ENCODE measurements at regions not wholly inside any gene's neighbourhood (a gene's known extent, or its start where the extent isn't known, plus 50 kb on each side); places are given as distances from the start of the nearest gene placed in this dataset.

DNA sequence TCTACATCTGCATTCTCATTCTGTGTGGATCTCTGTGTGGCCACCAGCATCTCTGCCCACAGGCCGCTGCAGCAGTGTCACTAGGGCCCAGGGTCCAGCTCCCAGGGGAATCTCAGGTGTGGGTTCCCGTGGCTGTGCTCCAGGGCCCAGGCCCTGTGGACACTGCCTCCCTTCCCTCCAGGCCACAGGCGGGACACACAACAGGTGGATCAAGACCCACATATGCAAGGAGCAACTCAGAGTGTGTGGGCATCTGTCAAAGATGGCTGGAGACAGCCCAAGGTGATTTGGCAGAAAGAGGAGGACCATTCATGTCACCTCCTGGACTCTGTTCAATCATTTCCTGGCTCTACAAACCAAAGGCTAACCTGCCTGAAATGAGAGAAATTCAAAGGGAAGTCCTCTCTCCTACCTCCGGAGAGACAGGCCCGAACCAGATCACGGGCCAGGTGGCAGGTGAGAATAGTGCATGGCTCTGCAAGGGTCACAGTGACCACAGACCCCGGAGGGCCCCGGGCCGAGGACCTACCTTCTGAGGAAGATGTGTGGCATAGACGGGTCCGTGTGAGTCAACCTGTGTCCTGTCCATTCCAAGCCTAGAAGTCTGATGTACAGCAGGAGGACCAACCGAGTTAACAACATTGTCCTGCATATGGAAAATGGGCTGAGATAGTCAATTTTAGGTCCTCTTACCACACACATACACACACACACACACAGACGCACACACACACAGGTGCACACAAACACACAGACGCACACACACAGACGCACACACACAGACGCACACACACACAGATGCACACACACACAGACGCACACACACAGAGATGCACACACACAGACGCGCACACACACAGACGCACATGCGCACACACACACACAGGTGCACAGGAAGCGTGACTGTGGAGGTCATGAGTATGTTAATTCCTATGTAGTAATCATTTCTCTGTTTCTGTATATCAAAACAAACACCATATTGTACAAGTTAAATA, 1068.5 kb downstream of the BRD1 start:
- no peak for TF ChIP-seq EZH2 (IDR thresholded peaks at IDR 0.05; ENCODE audit: borderline replicate concordance, insufficient read depth, low read depth, low read length, poor library complexity, severe bottlenecking)
- TF ChIP-seq, protein P1, sequence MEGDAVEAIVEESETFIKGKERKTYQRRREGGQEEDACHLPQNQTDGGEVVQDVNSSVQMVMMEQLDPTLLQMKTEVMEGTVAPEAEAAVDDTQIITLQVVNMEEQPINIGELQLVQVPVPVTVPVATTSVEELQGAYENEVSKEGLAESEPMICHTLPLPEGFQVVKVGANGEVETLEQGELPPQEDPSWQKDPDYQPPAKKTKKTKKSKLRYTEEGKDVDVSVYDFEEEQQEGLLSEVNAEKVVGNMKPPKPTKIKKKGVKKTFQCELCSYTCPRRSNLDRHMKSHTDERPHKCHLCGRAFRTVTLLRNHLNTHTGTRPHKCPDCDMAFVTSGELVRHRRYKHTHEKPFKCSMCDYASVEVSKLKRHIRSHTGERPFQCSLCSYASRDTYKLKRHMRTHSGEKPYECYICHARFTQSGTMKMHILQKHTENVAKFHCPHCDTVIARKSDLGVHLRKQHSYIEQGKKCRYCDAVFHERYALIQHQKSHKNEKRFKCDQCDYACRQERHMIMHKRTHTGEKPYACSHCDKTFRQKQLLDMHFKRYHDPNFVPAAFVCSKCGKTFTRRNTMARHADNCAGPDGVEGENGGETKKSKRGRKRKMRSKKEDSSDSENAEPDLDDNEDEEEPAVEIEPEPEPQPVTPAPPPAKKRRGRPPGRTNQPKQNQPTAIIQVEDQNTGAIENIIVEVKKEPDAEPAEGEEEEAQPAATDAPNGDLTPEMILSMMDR (IDR thresholded peaks at IDR 0.05), result no peak
- no peak for DNase-seq
- Mint-ChIP-seq H3K4me3 (no peak overlapping the region), H3K27ac (no peak overlapping the region), H3K9me3 (ENCODE audit: insufficient read depth) (no peaks in the 10 kb centered on the region), H3K4me1 (no peaks in the 10 kb centered on the region), H3K27me3 (peaks cover 4% of the 10 kb centered on the region)
- H3K4me3 ChIP-seq (ENCODE audit: control extremely low read depth in 1 of 5, extremely low read depth in 1 of 5, insufficient read depth in 1 of 5, low read depth in 2 of 5, low read length in 4 of 5), result no peak overlapping the region
- no peak overlapping the region for H3K9ac ChIP-seq (ENCODE audit: low read length)
- intact Hi-C loops (cut with micrococcal nuclease), result no loop called here
- no peak overlapping the region for H3K4me2 ChIP-seq (replicated peaks; ENCODE audit: low read depth, low read length, poor library complexity, severe bottlenecking)
- no peaks in the 10 kb centered on the region for H3K36me3 ChIP-seq (replicated peaks in 1 of 2; ENCODE audit: control extremely low read depth in 1 of 2, control insufficient read depth in 1 of 2, extremely low read depth in 1 of 2, insufficient read depth in 2 of 2, low read length in 1 of 2)
- H3K79me2 ChIP-seq (ENCODE audit: control insufficient read depth, insufficient read depth, low read length), result no peaks in the 10 kb centered on the region
- H3K27ac ChIP-seq (ENCODE audit: low read length in 2 of 2), result no peak overlapping the region
- WGBS (ENCODE audit: insufficient coverage), result 82% methylated on average over 8 of the region's 22 CpGs
- ChIA-PET CTCF (no interaction called here), POLR2A (no interaction called here)
- no peak for ATAC-seq (ENCODE audit: low read depth)
- no peaks in the 10 kb centered on the region for H4K20me1 ChIP-seq (ENCODE audit: control insufficient read depth, insufficient read depth, low read length, poor library complexity, severe bottlenecking)
- H3K9me3 ChIP-seq (ENCODE audit: control extremely low read depth in 1 of 3, control insufficient read depth in 2 of 3, insufficient read depth in 1 of 3, low read length in 2 of 3), result peaks cover 0 to 28% (median 0%) of the 10 kb centered on the region in 3 donors
- no peak overlapping the region for H2AFZ ChIP-seq (ENCODE audit: insufficient read depth, low read depth, low read length, poor library complexity, severe bottlenecking)
- H3K4me1 ChIP-seq (ENCODE audit: control insufficient read depth in 2 of 2, insufficient read depth in 2 of 2, low read length in 2 of 2), result no peaks in the 10 kb centered on the region
- H3K27me3 ChIP-seq (replicated peaks in 1 of 4; ENCODE audit: control extremely low read depth in 1 of 4, control insufficient read depth in 3 of 4, insufficient read depth in 4 of 4, low read length in 3 of 4), result no peaks in the 10 kb centered on the region

- no peak overlapping the region for H3K27ac Mint-ChIP-seq
- intact Hi-C loops (cut with micrococcal nuclease), result no loop called here
- Histone ChIP-seq H2AFZ (ENCODE audit: insufficient read depth, low read depth, low read length, poor library complexity, severe bottlenecking) (no peak overlapping the region), H4K20me1 (ENCODE audit: control insufficient read depth, insufficient read depth, low read length, poor library complexity, severe bottlenecking) (no peaks in the 10 kb centered on the region), H3K27me3 (replicated peaks in 1 of 4; ENCODE audit: control extremely low read depth in 1 of 4, control insufficient read depth in 3 of 4, insufficient read depth in 4 of 4, low read length in 3 of 4) (no peaks in the 10 kb centered on the region), H3K4me2 (replicated peaks; ENCODE audit: low read depth, low read length, poor library complexity, severe bottlenecking) (no peak overlapping the region), H3K36me3 (replicated peaks in 1 of 2; ENCODE audit: control extremely low read depth in 1 of 2, control insufficient read depth in 1 of 2, extremely low read depth in 1 of 2, insufficient read depth in 2 of 2, low read length in 1 of 2) (no peaks in the 10 kb centered on the region), H3K27ac (ENCODE audit: low read length in 2 of 2) (no peak overlapping the region), H3K4me3 (ENCODE audit: control extremely low read depth in 1 of 5, extremely low read depth in 1 of 5, insufficient read depth in 1 of 5, low read depth in 2 of 5, low read length in 4 of 5) (no peak overlapping the region), H3K4me1 (ENCODE audit: control insufficient read depth in 2 of 2, insufficient read depth in 2 of 2, low read length in 2 of 2) (no peaks in the 10 kb centered on the region), H3K79me2 (ENCODE audit: control insufficient read depth, insufficient read depth, low read length) (no peaks in the 10 kb centered on the region), H3K9me3 (ENCODE audit: control extremely low read depth in 1 of 3, control insufficient read depth in 2 of 3, insufficient read depth in 1 of 3, low read length in 2 of 3) (peaks cover 0 to 36% (median 0%) of the 10 kb centered on the region in 3 donors), H3K9ac (ENCODE audit: low read length) (no peak overlapping the region)
- H3K27me3 Mint-ChIP-seq, result peaks cover 4% of the 10 kb centered on the region
- TF ChIP-seq EZH2 (IDR thresholded peaks at IDR 0.05; ENCODE audit: borderline replicate concordance, insufficient read depth, low read depth, low read length, poor library complexity, severe bottlenecking), result no peak
- TF ChIP-seq, protein P1 (IDR thresholded peaks at IDR 0.05), result no peak
- no peaks in the 10 kb centered on the region for H3K4me1 Mint-ChIP-seq
- H3K4me3 Mint-ChIP-seq, result no peak overlapping the region
- ChIA-PET POLR2A (no interaction called here), CTCF (no interaction called here)
- H3K9me3 Mint-ChIP-seq (ENCODE audit: insufficient read depth), result no peaks in the 10 kb centered on the region
- ATAC-seq (ENCODE audit: low read depth) (no peak), DNase-seq (no peak)
- whole genome bisulfite sequencing (ENCODE audit: insufficient coverage), result 96% methylated on average over 16 of the region's 17 CpGs
Observed at GRCh38 chr22:48757985-48758561, 1069.6 kb downstream of the BRD1 start.
